Uterus (tissue), 3 donors: ENCODE measurements at regions not wholly inside any gene's neighbourhood (a gene's known extent, or its start where the extent isn't known, plus 50 kb on each side); places are given as distances from the start of the nearest gene placed in this dataset.

Experiments
- DNase-seq, 2 donors: peaks; one replicate each; pipeline ENCODE4 v3.0.0-alpha.2; 2019 to 2020
- H3K27ac ChIP-seq, 2 donors: fragments of 200-600 bp; sonication (generic); 1 replicate in 1 of 2; 2 replicates in 1 of 2; pipeline ENCODE4 v1.5.1; 2016 to 2018
- H3K27me3 ChIP-seq, 2 donors: fragments of 200-600 bp; sonication (generic); one replicate each; pipeline ENCODE4 v1.5.1; 2018 to 2019; ENCODE audit warnings: control low read depth in 1 of 2
- H3K36me3 ChIP-seq, 2 donors: fragments of 200-600 bp; sonication (generic); one replicate each; pipeline ENCODE4 v1.5.1; 2019; ENCODE audit warnings: control low read depth in 1 of 2
- H3K4me1 ChIP-seq, 2 donors: fragments of 200-600 bp; sonication (generic); one replicate each; pipeline ENCODE4 v1.5.1; 2018 to 2019; ENCODE audit warnings: control low read depth in 1 of 2
- H3K4me3 ChIP-seq, 2 donors: fragments of 200-600 bp; sonication (generic); 1 replicate in 1 of 2; 2 replicates in 1 of 2; pipeline ENCODE4 v1.5.1; 2018 to 2019; ENCODE audit warnings: mild to moderate bottlenecking in 1 of 2
- H3K9me3 ChIP-seq, 2 donors: fragments of 200-600 bp; sonication (generic); one replicate each; pipeline ENCODE4 v1.5.1; 2019; ENCODE audit warnings: control low read depth in 1 of 2
- POLR2A ChIP-seq, 2 donors: fragments of 450-650 bp; IDR thresholded peaks; one replicate each; pipeline ENCODE4 v1.6.1; 2016; ENCODE audit warnings: antibody characterized with exemption in 2 of 2, mild to moderate bottlenecking in 1 of 2, moderate library complexity in 1 of 2
- intact Hi-C: fragments of 100-400 bp; cut with DNase I; formaldehyde crosslinking; loops from one replicate; pipeline ENCODE4 v1.15.1; 2023; ENCODE audit warnings: low total_unique reads
- TF ChIP-seq, protein P1 (sequence below), 4 experiments: fragments of 200-600 bp in 2 of 4; fragments of 450-650 bp in 2 of 4; sonication (generic) in 2 of 4; IDR thresholded peaks; one replicate each; pipeline ENCODE4 v1.5.1; 2016 to 2019; ENCODE audit warnings: antibody characterized with exemption in 4 of 4, mild to moderate bottlenecking in 2 of 4, moderate library complexity in 1 of 4
- donor health status: DM: yes; HTN: yes; CAD: no.

DNA sequence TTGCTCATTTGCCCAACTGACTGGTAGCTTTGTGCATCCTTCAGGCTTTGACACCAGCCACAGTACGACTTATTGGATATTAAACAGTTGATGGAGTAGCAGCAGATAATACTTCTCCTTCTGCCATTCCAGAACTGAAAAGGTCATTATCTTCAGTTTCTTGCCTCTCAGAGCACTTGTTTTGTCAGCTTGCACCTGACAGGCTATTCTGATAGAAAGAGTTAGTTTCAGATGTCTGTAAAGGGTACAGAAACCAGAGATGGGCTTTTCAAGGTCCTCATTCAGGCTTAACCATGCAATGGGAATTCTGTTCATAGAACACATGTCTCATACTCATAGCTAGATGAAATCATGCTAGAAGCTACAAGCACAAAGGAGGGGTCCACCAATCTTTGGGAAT lies 367.2 kb downstream of the OTOL1 start:
- H3K4me3 ChIP-seq = no peak overlapping the region
- H3K9me3 ChIP-seq = no peaks in the 10 kb centered on the region
- DNase-seq = no peak
- H3K36me3 ChIP-seq = no peaks in the 10 kb centered on the region
- no peaks in the 10 kb centered on the region for H3K4me1 ChIP-seq
- no peaks in the 10 kb centered on the region for H3K27me3 ChIP-seq
- H3K27ac ChIP-seq = no peak overlapping the region
- TF ChIP-seq POLR2A (IDR thresholded peaks at IDR 0.05) = no peak
- TF ChIP-seq, protein P1, sequence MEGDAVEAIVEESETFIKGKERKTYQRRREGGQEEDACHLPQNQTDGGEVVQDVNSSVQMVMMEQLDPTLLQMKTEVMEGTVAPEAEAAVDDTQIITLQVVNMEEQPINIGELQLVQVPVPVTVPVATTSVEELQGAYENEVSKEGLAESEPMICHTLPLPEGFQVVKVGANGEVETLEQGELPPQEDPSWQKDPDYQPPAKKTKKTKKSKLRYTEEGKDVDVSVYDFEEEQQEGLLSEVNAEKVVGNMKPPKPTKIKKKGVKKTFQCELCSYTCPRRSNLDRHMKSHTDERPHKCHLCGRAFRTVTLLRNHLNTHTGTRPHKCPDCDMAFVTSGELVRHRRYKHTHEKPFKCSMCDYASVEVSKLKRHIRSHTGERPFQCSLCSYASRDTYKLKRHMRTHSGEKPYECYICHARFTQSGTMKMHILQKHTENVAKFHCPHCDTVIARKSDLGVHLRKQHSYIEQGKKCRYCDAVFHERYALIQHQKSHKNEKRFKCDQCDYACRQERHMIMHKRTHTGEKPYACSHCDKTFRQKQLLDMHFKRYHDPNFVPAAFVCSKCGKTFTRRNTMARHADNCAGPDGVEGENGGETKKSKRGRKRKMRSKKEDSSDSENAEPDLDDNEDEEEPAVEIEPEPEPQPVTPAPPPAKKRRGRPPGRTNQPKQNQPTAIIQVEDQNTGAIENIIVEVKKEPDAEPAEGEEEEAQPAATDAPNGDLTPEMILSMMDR (IDR thresholded peaks at IDR 0.05) = no peak
- intact Hi-C loops = no loop called here

DNA sequence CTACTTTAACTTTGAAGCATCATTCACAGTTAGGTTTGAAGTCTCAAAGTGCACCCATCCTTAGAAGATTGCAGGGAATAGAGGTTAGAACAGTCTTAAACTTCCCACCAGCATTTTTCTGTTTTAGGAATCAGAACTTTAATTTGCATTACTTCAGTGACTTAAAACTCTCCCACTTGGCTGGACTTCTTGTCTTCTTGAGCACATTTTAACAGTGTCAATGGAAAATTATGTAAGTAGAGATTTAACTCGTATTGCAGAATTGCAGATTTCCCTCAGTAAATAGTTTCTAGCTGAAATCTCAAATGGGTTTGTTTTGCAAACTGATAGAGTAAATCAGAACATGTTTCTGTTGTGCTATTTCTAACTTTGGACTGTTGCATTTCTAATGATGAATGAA lies 369.6 kb downstream of the OTOL1 start:
- intact Hi-C loops = no loop called here
- no peaks in the 10 kb centered on the region for H3K36me3 ChIP-seq

DNA sequence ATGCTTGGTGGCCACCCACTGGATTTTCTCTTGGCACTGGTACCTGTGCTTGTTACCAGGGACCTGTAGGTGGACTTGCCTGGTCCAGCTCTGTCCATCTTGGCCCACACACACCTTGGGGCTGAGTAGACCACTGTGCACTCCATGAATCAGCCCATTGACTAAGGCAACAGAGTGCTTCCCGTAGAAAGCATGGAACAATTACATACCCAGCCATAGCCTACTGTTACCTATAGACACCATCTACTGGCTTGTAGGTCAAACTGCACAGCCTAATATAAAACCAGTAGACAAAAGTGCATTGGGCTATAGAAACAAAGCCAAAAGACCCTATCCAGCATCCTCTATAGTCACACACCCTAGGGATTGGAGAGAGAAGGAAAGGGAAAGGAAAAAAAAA lies 378.9 kb downstream of the OTOL1 start:
- intact Hi-C loops = no loop called here
- H3K27me3 ChIP-seq = no peaks in the 10 kb centered on the region
- no peak overlapping the region for H3K27ac ChIP-seq
- H3K9me3 ChIP-seq = no peaks in the 10 kb centered on the region
- no peaks in the 10 kb centered on the region for H3K36me3 ChIP-seq
- no peaks in the 10 kb centered on the region for H3K4me1 ChIP-seq
- no peak for DNase-seq
- TF ChIP-seq POLR2A (IDR thresholded peaks at IDR 0.05) = no peak
- TF ChIP-seq, protein P1 (IDR thresholded peaks at IDR 0.05) = no peak
- no peak overlapping the region for H3K4me3 ChIP-seq

More for the DNA sequence above, 369.6 kb downstream of the OTOL1 start:
- Histone ChIP-seq H3K27ac (no peak overlapping the region), H3K4me1 (no peaks in the 10 kb centered on the region), H3K4me3 (no peak overlapping the region), H3K9me3 (no peaks in the 10 kb centered on the region), H3K27me3 (no peaks in the 10 kb centered on the region)
- no peak for TF ChIP-seq POLR2A (IDR thresholded peaks at IDR 0.05)
- DNase-seq = no peak

DNA sequence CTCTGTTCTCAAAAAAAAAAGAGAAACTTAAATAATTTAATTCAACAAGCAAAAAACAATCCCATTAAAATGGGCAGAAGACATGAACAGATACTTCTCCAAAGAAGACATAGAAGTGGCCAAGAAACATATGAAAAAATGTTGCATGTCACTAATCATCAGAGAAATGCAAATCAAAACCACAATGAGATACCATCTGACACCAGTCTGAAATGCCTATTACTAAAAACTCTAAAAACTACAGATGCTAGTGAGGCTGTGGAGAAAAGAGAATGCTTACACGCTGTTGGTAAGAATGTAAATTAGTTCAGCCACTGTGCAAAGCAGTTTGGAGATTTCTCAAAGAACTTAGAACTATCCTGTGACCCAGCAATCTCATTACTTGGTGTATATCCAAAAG lies 382.9 kb downstream of the OTOL1 start:
- intact Hi-C loops = no loop called here
- DNase-seq = no peak
- no peaks in the 10 kb centered on the region for H3K9me3 ChIP-seq
- no peak overlapping the region for H3K4me3 ChIP-seq
- H3K4me1 ChIP-seq = no peaks in the 10 kb centered on the region
- H3K27me3 ChIP-seq = no peaks in the 10 kb centered on the region
- no peak overlapping the region for H3K27ac ChIP-seq
- no peaks in the 10 kb centered on the region for H3K36me3 ChIP-seq
- TF ChIP-seq, protein P1 (IDR thresholded peaks at IDR 0.05) = no peak
- TF ChIP-seq POLR2A (IDR thresholded peaks at IDR 0.05) = no peak

DNA sequence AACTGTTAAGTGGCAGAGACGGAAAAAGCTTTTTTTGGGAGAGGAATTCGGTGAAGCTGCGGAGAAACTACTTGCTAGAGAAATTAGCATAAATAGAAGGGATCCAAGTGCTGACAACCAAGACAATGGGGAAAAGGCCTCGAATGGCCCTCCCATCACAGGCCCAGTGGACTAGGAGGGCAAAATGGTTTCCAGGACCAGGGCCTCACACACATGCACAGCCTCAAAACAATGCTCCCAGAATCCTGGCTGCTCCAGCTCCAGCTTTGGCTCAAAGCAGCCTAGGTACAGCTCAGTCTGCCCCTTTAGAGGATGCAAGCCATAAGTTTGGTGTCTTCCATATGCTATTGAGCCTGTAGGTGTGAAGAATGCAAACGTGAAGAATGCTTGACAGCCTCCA lies 388.2 kb downstream of the OTOL1 start:
- H3K9me3 ChIP-seq = no peaks in the 10 kb centered on the region
- TF ChIP-seq, protein P1 (IDR thresholded peaks at IDR 0.05) = no peak
- TF ChIP-seq POLR2A (IDR thresholded peaks at IDR 0.05) = no peak
- H3K27ac ChIP-seq = no peak overlapping the region
- H3K4me3 ChIP-seq = no peak overlapping the region
- H3K36me3 ChIP-seq = no peaks in the 10 kb centered on the region
- intact Hi-C loops = no loop called here
- DNase-seq = no peak
- H3K4me1 ChIP-seq = no peaks in the 10 kb centered on the region
- H3K27me3 ChIP-seq = no peaks in the 10 kb centered on the region

DNA sequence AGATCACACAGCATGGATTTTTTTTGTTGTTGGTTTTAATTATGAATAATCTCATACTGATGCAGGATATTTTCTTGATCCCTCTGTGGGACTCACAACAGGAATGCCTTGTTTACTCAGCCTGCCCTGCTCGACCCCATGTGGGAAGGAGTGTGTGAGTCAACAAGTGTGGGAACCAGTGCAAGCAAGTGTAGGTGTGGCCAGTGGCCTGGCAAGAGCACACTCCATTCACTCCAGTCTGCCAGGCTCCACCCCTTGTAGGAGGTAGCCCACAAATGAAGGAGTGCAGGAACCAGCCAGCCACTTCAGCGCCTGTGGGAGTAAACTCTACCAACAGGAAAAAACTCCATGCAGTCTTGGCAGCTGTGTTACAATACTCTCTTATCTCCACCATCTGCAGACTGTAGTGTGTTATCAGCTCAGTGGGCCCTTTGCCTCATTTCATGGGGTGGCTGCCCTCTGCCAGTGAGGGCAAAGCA lies 393.6 kb downstream of the OTOL1 start:
- H3K4me3 ChIP-seq = no peak overlapping the region
- intact Hi-C loops = no loop called here
- H3K9me3 ChIP-seq = no peaks in the 10 kb centered on the region
- no peak for DNase-seq
- no peaks in the 10 kb centered on the region for H3K27me3 ChIP-seq
- no peaks in the 10 kb centered on the region for H3K4me1 ChIP-seq
- H3K27ac ChIP-seq = no peak overlapping the region
- TF ChIP-seq POLR2A (IDR thresholded peaks at IDR 0.05) = no peak
- TF ChIP-seq, protein P1 (IDR thresholded peaks at IDR 0.05) = no peak
- no peaks in the 10 kb centered on the region for H3K36me3 ChIP-seq
